Type B pancreatic cell (in vitro differentiated cells): ENCODE measurements at regions not wholly inside any gene's neighbourhood (a gene's known extent, or its start where the extent isn't known, plus 50 kb on each side); places are given as distances from the start of the nearest gene placed in this dataset.
"Not testable (repeated sequence)": the region's sequence is repeated elsewhere in the genome, so short reads cannot be mapped to it uniquely, and the experiment has no call there.

Experiments
- DNase-seq: peaks from one replicate; pipeline ENCODE4 v3.0.0; 2021; ENCODE audit warnings: mixed read lengths; ENCODE audit not compliant: unreplicated experiment; ENCODE audit errors: extremely low spot score
- H3K27ac Mint-ChIP-seq: 2 replicates; pipeline ENCODE4 v1.8.0; 2021; ENCODE audit warnings: mild to moderate bottlenecking, mixed read lengths
- H3K27me3 Mint-ChIP-seq: 2 replicates; pipeline ENCODE4 v1.8.0; 2021; ENCODE audit warnings: mixed read lengths
- H3K36me3 Mint-ChIP-seq: 2 replicates; pipeline ENCODE4 v1.8.0; 2021; ENCODE audit warnings: mixed read lengths
- H3K4me1 Mint-ChIP-seq: one replicate; pipeline ENCODE4 v1.8.0; 2021; ENCODE audit warnings: mixed read lengths; ENCODE audit not compliant: unreplicated experiment
- H3K4me3 Mint-ChIP-seq: 2 replicates; pipeline ENCODE4 v1.8.0; 2021; ENCODE audit warnings: mild to moderate bottlenecking, mixed read lengths
- H3K9me3 Mint-ChIP-seq: 2 replicates; pipeline ENCODE4 v1.8.0; 2021; ENCODE audit warnings: mixed read lengths
- CTCF ChIP-seq: fragments of 200-600 bp; sonication (generic); conservative IDR thresholded peaks from 2 replicates; pipeline ENCODE4 v1.5.0; 2021; ENCODE audit warnings: antibody characterized with exemption, mild to moderate bottlenecking

- no peak overlapping the region for H3K4me3 Mint-ChIP-seq
- H3K27ac Mint-ChIP-seq: no peak overlapping the region
- H3K4me1 Mint-ChIP-seq: no peaks in the 10 kb centered on the region
- no peak for TF ChIP-seq CTCF
- no peaks in the 10 kb centered on the region for H3K27me3 Mint-ChIP-seq
- no peaks in the 10 kb centered on the region for H3K9me3 Mint-ChIP-seq
- no peaks in the 10 kb centered on the region for H3K36me3 Mint-ChIP-seq
- DNase-seq: no peak
Measured at GRCh38 chr18:4921548-4921947, 275.5 kb downstream of the AKAIN1 start.

- H3K27me3 Mint-ChIP-seq, H3K27ac Mint-ChIP-seq, H3K36me3 Mint-ChIP-seq, DNase-seq, H3K9me3 Mint-ChIP-seq, H3K4me1 Mint-ChIP-seq, H3K4me3 Mint-ChIP-seq: not testable (repeated sequence)
Measured at GRCh38 chr18:4917509-4917908, 279.5 kb downstream of the AKAIN1 start.

- no peaks in the 10 kb centered on the region for H3K4me1 Mint-ChIP-seq
Measured at GRCh38 chr18:4908328-4908727, 288.7 kb downstream of the AKAIN1 start.

GRCh38 chr18:4906856-4907255 lies 290.2 kb downstream of the AKAIN1 start:
- DNase-seq: no peak
- H3K27ac Mint-ChIP-seq: no peak overlapping the region
- H3K4me1 Mint-ChIP-seq: no peaks in the 10 kb centered on the region
- no peaks in the 10 kb centered on the region for H3K9me3 Mint-ChIP-seq
- H3K36me3 Mint-ChIP-seq: no peaks in the 10 kb centered on the region
- no peak overlapping the region for H3K4me3 Mint-ChIP-seq
- no peak for TF ChIP-seq CTCF
- no peaks in the 10 kb centered on the region for H3K27me3 Mint-ChIP-seq

More at GRCh38 chr18:4908328-4908727, 288.7 kb downstream of the AKAIN1 start:
- Mint-ChIP-seq H3K9me3 (no peaks in the 10 kb centered on the region), H3K27ac (no peak overlapping the region), H3K4me3 (no peak overlapping the region), H3K36me3 (no peaks in the 10 kb centered on the region), H3K27me3 (no peaks in the 10 kb centered on the region)
- no peak for TF ChIP-seq CTCF
- DNase-seq: no peak

- DNase-seq: no peak
- Mint-ChIP-seq H3K27ac (no peak overlapping the region), H3K4me1 (no peaks in the 10 kb centered on the region), H3K27me3 (no peaks in the 10 kb centered on the region), H3K36me3 (no peaks in the 10 kb centered on the region), H3K9me3 (no peaks in the 10 kb centered on the region), H3K4me3 (no peak overlapping the region)
- TF ChIP-seq CTCF: no peak
Measured at GRCh38 chr18:4888251-4889040, 308.6 kb downstream of the AKAIN1 start.

- Mint-ChIP-seq H3K36me3 (no peaks in the 10 kb centered on the region), H3K27me3 (no peaks in the 10 kb centered on the region), H3K27ac (no peak overlapping the region), H3K9me3 (no peaks in the 10 kb centered on the region), H3K4me1 (no peaks in the 10 kb centered on the region), H3K4me3 (no peak overlapping the region)
- no peak for TF ChIP-seq CTCF
- DNase-seq: no peak
Measured at GRCh38 chr18:4878480-4878879, 318.6 kb downstream of the AKAIN1 start.
